SK-N-SH treated with all-trans-retinoic acid at 6 μM for 48 hours (cell line): ENCODE measurements at regions not wholly inside any gene's neighbourhood (a gene's known extent, or its start where the extent isn't known, plus 50 kb on each side); places are given as distances from the start of the nearest gene placed in this dataset.

Experiments used
- ATAC-seq: fragments of 200-7000 bp; cut with Tn5 transposase; 3 replicates; pipeline ENCODE4 v1.9.1; 2020; ENCODE audit warnings: mild to moderate bottlenecking, moderate library complexity
- ARNTL ChIP-seq: fragments of 450-650 bp; formaldehyde crosslinking; IDR thresholded peaks from 2 replicates; pipeline ENCODE4 v1.5.0; 2020; ENCODE audit warnings: low read depth, mild to moderate bottlenecking, moderate library complexity, borderline replicate concordance
- BACH2 ChIP-seq: fragments of 250-450 bp; sonication (Bioruptor Pico); IDR thresholded peaks from 2 replicates; pipeline ENCODE4 v1.9.0; 2021; ENCODE audit warnings: mild to moderate bottlenecking, borderline replicate concordance
- CREB5 ChIP-seq: fragments of 250-450 bp; sonication (Bioruptor Pico); IDR thresholded peaks from 2 replicates; pipeline ENCODE4 v1.5.1; 2020; ENCODE audit warnings: low read depth, mild to moderate bottlenecking, moderate library complexity
- CSDC2 ChIP-seq: fragments of 250-450 bp; sonication (Bioruptor Pico); IDR thresholded peaks from 2 replicates; pipeline ENCODE4 v1.5.0; 2020; ENCODE audit warnings: mild to moderate bottlenecking, moderate library complexity
- ESRRG ChIP-seq: fragments of 250-450 bp; sonication (Bioruptor Pico); IDR thresholded peaks from 2 replicates; pipeline ENCODE4 v1.6.1; 2021; ENCODE audit warnings: mild to moderate bottlenecking
- GLIS3 ChIP-seq: fragments of 250-450 bp; sonication (Bioruptor Pico); IDR thresholded peaks from 2 replicates; pipeline ENCODE4 v1.5.0; 2020; ENCODE audit warnings: mild to moderate bottlenecking, moderate library complexity
- ISL1 ChIP-seq: fragments of 250-450 bp; sonication (Bioruptor Pico); IDR thresholded peaks from 2 replicates; pipeline ENCODE4 v2.1.2; 2022; ENCODE audit warnings: mild to moderate bottlenecking, moderate library complexity
- OSR1 ChIP-seq: fragments of 250-450 bp; sonication (Bioruptor Pico); IDR thresholded peaks from 2 replicates; pipeline ENCODE4 v1.8.0; 2022; ENCODE audit warnings: moderate library complexity, mild to moderate bottlenecking, inconsistent platforms
- PATZ1 ChIP-seq: fragments of 250-450 bp; sonication (Bioruptor Pico); IDR thresholded peaks from 2 replicates; pipeline ENCODE4 v1.8.0; 2020; ENCODE audit warnings: mild to moderate bottlenecking, moderate library complexity, borderline replicate concordance
- PPARA ChIP-seq: fragments of 250-450 bp; sonication (Bioruptor Pico); IDR thresholded peaks from 2 replicates; pipeline ENCODE4 v1.5.0; 2020; ENCODE audit warnings: mild to moderate bottlenecking, borderline replicate concordance
- RARB ChIP-seq: fragments of 250-450 bp; sonication (Bioruptor Pico); IDR thresholded peaks from 2 replicates; pipeline ENCODE4 v1.8.0; 2021; ENCODE audit warnings: mild to moderate bottlenecking, moderate library complexity
- SNAI2 ChIP-seq: fragments of 250-450 bp; sonication (Bioruptor Pico); IDR thresholded peaks from 2 replicates; pipeline ENCODE4 v1.5.0; 2020; ENCODE audit warnings: mild to moderate bottlenecking, moderate library complexity
- TCF4 ChIP-seq: fragments of 250-450 bp; sonication (Bioruptor Pico); IDR thresholded peaks from 2 replicates; pipeline ENCODE4 v1.8.0; 2021; ENCODE audit warnings: mild to moderate bottlenecking, moderate library complexity, borderline replicate concordance
- TOX ChIP-seq: fragments of 250-450 bp; sonication (Bioruptor Pico); IDR thresholded peaks from 2 replicates; pipeline ENCODE4 v1.8.0; 2021; ENCODE audit warnings: mild to moderate bottlenecking, moderate library complexity, borderline replicate concordance
- TSHZ2 ChIP-seq: fragments of 250-450 bp; sonication (Bioruptor Pico); IDR thresholded peaks from 2 replicates; pipeline ENCODE4 v1.5.0; 2020; ENCODE audit warnings: mild to moderate bottlenecking, moderate library complexity
- ZC3H10 ChIP-seq: fragments of 250-450 bp; sonication (Bioruptor Pico); IDR thresholded peaks from 2 replicates; pipeline ENCODE4 v1.5.1; 2021; ENCODE audit warnings: mild to moderate bottlenecking, moderate library complexity
- ZFP3 ChIP-seq: fragments of 250-450 bp; sonication (Bioruptor Pico); IDR thresholded peaks from 2 replicates; pipeline ENCODE4 v1.5.0; 2020; ENCODE audit warnings: mild to moderate bottlenecking, moderate library complexity
- ZFP30 ChIP-seq: fragments of 450-650 bp; formaldehyde crosslinking; IDR thresholded peaks from 2 replicates; pipeline ENCODE4 v1.5.0; 2022; ENCODE audit warnings: mild to moderate bottlenecking, moderate library complexity
- ZNF70 ChIP-seq: fragments of 450-650 bp; formaldehyde crosslinking; IDR thresholded peaks from 2 replicates; pipeline ENCODE4 v1.5.0; 2020; ENCODE audit warnings: mild to moderate bottlenecking, moderate library complexity
- ZNF8 ChIP-seq: fragments of 450-650 bp; formaldehyde crosslinking; IDR thresholded peaks from 2 replicates; pipeline ENCODE4 v1.5.0; 2020; ENCODE audit warnings: mild to moderate bottlenecking, moderate library complexity
- TF ChIP-seq, protein P1 (sequence below): fragments of 250-450 bp; sonication (Bioruptor Pico); IDR thresholded peaks from 2 replicates; pipeline ENCODE4 v1.5.1; 2021; ENCODE audit warnings: mild to moderate bottlenecking, moderate library complexity

DNA sequence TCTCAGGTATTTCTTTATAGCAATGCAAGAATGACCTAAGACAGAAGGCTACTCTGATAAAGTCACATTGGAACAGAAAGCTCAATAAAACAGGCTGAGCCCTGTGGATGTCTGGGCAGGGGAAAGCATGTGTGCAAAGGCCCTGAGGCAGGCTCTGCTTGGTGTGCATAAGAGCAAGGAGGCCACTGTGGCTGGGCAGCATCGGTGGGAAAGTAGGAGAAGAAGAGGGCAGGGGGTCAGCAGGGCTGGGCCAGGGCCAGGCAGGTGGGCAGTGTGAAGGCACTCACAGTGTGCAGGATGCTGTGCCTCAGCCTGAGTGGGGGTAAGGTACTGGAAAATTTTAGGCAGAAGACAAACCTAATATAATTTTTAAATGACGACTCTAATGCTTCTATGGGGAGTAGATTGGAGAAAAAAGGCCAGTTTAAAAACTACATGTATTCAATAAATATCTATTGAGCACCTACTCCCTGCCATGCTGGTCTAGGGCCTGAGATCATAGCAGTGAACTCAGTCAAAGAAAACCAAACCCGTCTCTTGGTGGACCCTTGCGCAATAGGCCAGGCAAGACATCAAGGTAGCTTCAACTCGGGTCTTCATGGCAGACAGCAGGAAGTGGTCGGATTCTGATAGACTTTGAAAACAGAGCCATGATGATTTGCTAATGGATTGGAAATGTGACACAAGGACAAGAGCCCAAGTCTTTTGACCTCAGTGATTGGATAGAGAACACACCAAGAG is 572.3 kb downstream of the TCERG1L start:
- TF ChIP-seq PPARA (CRISPR knock-in tag) (no peak), OSR1 (CRISPR knock-in tag) (no peak), ZC3H10 (CRISPR knock-in tag) (no peak), GLIS3 (CRISPR knock-in tag) (no peak), ZFP3 (no peak), PATZ1 (no peak)
- TF ChIP-seq, protein P1, sequence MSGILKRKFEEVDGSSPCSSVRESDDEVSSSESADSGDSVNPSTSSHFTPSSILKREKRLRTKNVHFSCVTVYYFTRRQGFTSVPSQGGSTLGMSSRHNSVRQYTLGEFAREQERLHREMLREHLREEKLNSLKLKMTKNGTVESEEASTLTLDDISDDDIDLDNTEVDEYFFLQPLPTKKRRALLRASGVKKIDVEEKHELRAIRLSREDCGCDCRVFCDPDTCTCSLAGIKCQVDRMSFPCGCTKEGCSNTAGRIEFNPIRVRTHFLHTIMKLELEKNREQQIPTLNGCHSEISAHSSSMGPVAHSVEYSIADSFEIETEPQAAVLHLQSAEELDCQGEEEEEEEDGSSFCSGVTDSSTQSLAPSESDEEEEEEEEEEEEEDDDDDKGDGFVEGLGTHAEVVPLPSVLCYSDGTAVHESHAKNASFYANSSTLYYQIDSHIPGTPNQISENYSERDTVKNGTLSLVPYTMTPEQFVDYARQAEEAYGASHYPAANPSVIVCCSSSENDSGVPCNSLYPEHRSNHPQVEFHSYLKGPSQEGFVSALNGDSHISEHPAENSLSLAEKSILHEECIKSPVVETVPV: no peak
- TF ChIP-seq, all 23 proteins: peak for 0
- ATAC-seq: no peak

GRCh38 chr10:130739757-130740145 is 571.8 kb downstream of the TCERG1L start:
- TF ChIP-seq ZNF70 (no peak), ZC3H10 (CRISPR knock-in tag) (no peak), GLIS3 (CRISPR knock-in tag) (no peak), RARB (CRISPR knock-in tag) (no peak), TSHZ2 (CRISPR knock-in tag) (no peak), ARNTL (no peak), ZFP30 (CRISPR knock-in tag) (no peak), ISL1 (no peak), CSDC2 (CRISPR knock-in tag) (no peak), TCF4 (no peak), BACH2 (CRISPR knock-in tag) (no peak), ZNF8 (no peak), CREB5 (CRISPR knock-in tag) (no peak), SNAI2 (no peak), ZFP3 (no peak), OSR1 (CRISPR knock-in tag) (no peak), ESRRG (no peak)
- TF ChIP-seq, protein P1: no peak
- no peak for ATAC-seq

GRCh38 chr10:130740166-130740565 is 571.4 kb downstream of the TCERG1L start:
- no peak for ATAC-seq
- TF ChIP-seq ZNF70: no peak
- TF ChIP-seq GLIS3 (CRISPR knock-in tag): no peak
- TF ChIP-seq TCF4: no peak
- no peak for TF ChIP-seq ZNF8
- no peak for TF ChIP-seq CREB5 (CRISPR knock-in tag)
- TF ChIP-seq ARNTL: no peak
- no peak for TF ChIP-seq ZFP30 (CRISPR knock-in tag)
- TF ChIP-seq ZC3H10 (CRISPR knock-in tag): no peak
- TF ChIP-seq RARB (CRISPR knock-in tag): no peak
- no peak for TF ChIP-seq OSR1 (CRISPR knock-in tag)
- no peak for TF ChIP-seq TSHZ2 (CRISPR knock-in tag)
- TF ChIP-seq TOX (CRISPR knock-in tag): no peak
- TF ChIP-seq BACH2 (CRISPR knock-in tag): no peak
- no peak for TF ChIP-seq ESRRG
- no peak for TF ChIP-seq PPARA (CRISPR knock-in tag)
- TF ChIP-seq ZFP3: no peak
- no peak for TF ChIP-seq CSDC2 (CRISPR knock-in tag)
